ENCODE measurements at regions not wholly inside any gene's neighbourhood (a gene's known extent, or its start where the extent isn't known, plus 50 kb on each side); places are given as distances from the start of the nearest gene placed in this dataset.

GRCh38 chr1:86649618-86650017 is 54.8 kb upstream of the SH3GLB1 start:
- no peaks in the 10 kb centered on the region for H3K27me3 Mint-ChIP-seq (ENCODE audit: insufficient read depth, unreplicated experiment)
- ChIA-PET CTCF (interaction anchor here (0.8 to 2.2 kb wide), 4 partner anchors 134 to 175 kb away, joined by 3 to 5 read pairs (median 4); no protein-coding TSS in a partner anchor), POLR2A (interaction anchor here (0.6 kb wide), 2 partner anchors 21 to 276 kb away, joined by 3 read pairs; no protein-coding TSS in a partner anchor)
- no TSS peak for BruUV-seq (replicated peaks)
- peaks cover 8% of the 10 kb centered on the region for H3K9me3 Mint-ChIP-seq (ENCODE audit: unreplicated experiment)
- intact Hi-C loops (cut with micrococcal nuclease) = no loop called here
- H3K27ac Mint-ChIP-seq (ENCODE audit: low read depth, unreplicated experiment) = no peak overlapping the region
- no peak overlapping the region for H3K4me3 Mint-ChIP-seq (ENCODE audit: unreplicated experiment)
- TF ChIP-seq CTCF (IDR thresholded peaks at IDR 0.05; ENCODE audit: unreplicated experiment) = no peak
- peaks cover 13% of the 10 kb centered on the region for H3K4me1 Mint-ChIP-seq (ENCODE audit: insufficient read depth, unreplicated experiment)
- DNase-seq (ENCODE audit: unreplicated experiment) = no peak
- H3K36me3 Mint-ChIP-seq (ENCODE audit: insufficient read depth, unreplicated experiment) = no peaks in the 10 kb centered on the region

GRCh38 chr1:86650065-86650464 is 54.3 kb upstream of the SH3GLB1 start:
- Mint-ChIP-seq H3K27me3 (ENCODE audit: insufficient read depth, unreplicated experiment) (no peaks in the 10 kb centered on the region), H3K36me3 (ENCODE audit: insufficient read depth, unreplicated experiment) (no peaks in the 10 kb centered on the region), H3K4me3 (ENCODE audit: unreplicated experiment) (no peak overlapping the region), H3K27ac (ENCODE audit: low read depth, unreplicated experiment) (no peak overlapping the region), H3K4me1 (ENCODE audit: insufficient read depth, unreplicated experiment) (peaks cover 13% of the 10 kb centered on the region), H3K9me3 (ENCODE audit: unreplicated experiment) (peaks cover 8% of the 10 kb centered on the region)
- POLR2A ChIA-PET = interaction anchor here (0.6 to 1.6 kb wide), 2 partner anchors 54 to 276 kb away, joined by 3 to 6 read pairs; partner anchors contain the start of gene SH3GLB1
- intact Hi-C loops (cut with micrococcal nuclease) = no loop called here
- no TSS peak for BruUV-seq (replicated peaks)
- CTCF ChIA-PET = interaction anchor here (0.9 to 2.2 kb wide), 3 partner anchors 134 to 150 kb away, joined by 4 to 5 read pairs (median 5); no protein-coding TSS in a partner anchor
- no peak for TF ChIP-seq CTCF (IDR thresholded peaks at IDR 0.05; ENCODE audit: unreplicated experiment)
- DNase-seq (ENCODE audit: unreplicated experiment) = no peak
